H1 (cell line): ENCODE measurements at regions not wholly inside any gene's neighbourhood (a gene's known extent, or its start where the extent isn't known, plus 50 kb on each side); places are given as distances from the start of the nearest gene placed in this dataset.

ENCODE experiments used
- MAX ChIP-seq: IDR thresholded peaks from 2 replicates; pipeline ENCODE4 v1.6.1; 2012; ENCODE audit warnings: inconsistent platforms
- RFX5 ChIP-seq: IDR thresholded peaks from 2 replicates; pipeline ENCODE4 v1.6.1; 2011; ENCODE audit warnings: low read depth, low read length, improper control_type of control experiment, borderline replicate concordance

- TF ChIP-seq MAX (no peak), RFX5 (no peak)
These were observed 223.2 kb upstream of the RTL1 start (continued) for GRCh38 chr14:101126731-101127130.
